Suppressor macrophage (primary cell): ENCODE measurements at regions not wholly inside any gene's neighbourhood (a gene's known extent, or its start where the extent isn't known, plus 50 kb on each side); places are given as distances from the start of the nearest gene placed in this dataset.
"Not testable (repeated sequence)": the region's sequence is repeated elsewhere in the genome, so short reads cannot be mapped to it uniquely, and the experiment has no call there.

ENCODE experiments used
- DNase-seq, 4 experiments: peaks; one replicate each; pipeline ENCODE4 v3.0.0-alpha.2; 2020 to 2022

- DNase-seq = not testable (repeated sequence)
Observed at GRCh38 chr1:81245084-81245715, 555.5 kb upstream of the ADGRL2 start.

DNA sequence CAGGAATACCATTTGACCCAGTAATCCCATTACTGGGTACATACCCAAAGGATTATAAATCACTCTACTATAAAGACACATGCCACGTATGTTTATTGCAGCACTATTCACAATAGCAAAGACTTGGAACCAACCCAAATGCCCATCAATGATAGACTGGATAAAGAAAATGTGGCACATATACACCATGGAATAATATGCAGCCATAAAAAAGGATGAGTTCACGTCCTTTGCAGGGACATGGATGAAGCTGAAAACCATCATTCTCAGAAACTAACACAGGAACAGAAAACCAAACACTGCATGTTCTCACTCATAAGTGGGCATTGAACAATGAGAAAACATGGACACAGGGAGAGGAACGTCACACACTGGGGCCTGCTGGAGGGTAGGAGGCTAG lies 556.1 kb upstream of the ADGRL2 start:
- DNase-seq = not testable (repeated sequence)

- DNase-seq = no peak
Observed at GRCh38 chr1:81242103-81242502, 558.6 kb upstream of the ADGRL2 start.

- DNase-seq = no peak
Observed at GRCh38 chr1:81238129-81238528, 562.6 kb upstream of the ADGRL2 start.

DNA sequence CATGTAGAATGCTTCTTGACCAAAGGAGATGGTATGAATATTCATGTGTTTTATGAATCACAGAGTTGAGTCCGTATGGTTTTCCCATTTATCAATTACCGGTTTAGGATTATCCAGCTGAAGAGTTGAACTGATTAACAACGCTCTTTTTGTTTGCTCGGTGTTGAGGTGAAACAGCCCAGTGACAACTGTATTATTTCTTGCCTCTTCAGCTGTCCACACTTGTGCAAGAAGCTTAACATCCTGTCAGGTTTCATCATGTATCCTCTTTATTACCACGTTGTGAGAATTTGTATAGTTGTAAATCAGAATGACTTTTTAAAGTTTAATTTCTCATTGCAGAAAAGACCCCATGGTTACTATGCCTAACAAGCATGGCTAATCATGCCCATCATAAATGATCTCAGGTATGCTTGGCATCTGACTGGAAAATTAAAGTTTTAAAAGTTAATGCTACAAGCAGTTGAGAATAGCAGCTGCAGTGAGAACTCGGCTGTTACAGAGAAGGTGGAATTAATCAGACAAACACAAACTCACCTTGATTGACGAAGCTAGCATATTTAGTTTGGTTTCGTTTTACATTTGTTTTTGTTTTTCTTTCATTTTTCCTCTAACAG lies 563.2 kb upstream of the ADGRL2 start:
- no peak for DNase-seq

DNA sequence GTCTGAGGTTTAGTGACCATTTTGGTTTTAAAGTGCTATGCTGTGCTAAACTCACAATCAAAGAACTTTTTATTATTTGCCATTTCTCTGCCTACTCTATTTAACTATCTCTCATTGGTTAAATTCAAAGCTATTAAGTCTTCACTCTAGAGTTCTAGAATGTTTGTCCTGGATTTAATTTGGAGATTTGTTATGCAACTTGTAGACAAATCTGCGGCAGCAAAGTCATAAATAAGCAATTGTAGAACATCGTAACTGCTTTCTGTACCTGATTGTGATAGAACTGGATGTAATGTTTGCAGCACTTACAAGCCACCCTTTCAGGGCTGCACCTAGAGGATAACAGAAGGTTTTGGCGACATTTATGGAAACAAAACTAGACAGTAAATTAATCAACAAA lies 566.5 kb upstream of the ADGRL2 start:
- DNase-seq = no peak

- DNase-seq = no peak
Observed at GRCh38 chr1:81233591-81233990, 567.1 kb upstream of the ADGRL2 start.

DNA sequence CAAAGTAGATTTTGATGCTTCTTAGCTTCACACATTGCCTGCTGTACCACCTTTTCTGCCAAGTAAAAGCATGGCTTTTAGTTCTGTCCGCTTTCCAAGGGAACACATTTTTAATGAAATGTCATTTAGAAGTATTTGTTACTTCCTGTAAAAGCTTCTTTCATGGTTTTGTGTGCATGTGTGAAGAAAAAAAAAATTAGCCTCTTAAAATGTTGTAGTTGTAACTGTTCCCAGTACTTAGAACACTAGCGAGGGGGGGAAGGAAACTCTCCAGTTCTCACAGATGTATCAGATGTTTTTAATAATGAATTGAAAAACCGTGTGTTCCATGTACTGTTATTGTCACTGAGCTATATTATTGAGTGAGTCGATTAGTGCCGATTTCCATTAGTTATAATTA lies 568.3 kb upstream of the ADGRL2 start:
- no peak for DNase-seq

- DNase-seq = no peak
Observed at GRCh38 chr1:81231729-81232038, 569.0 kb upstream of the ADGRL2 start.

DNA sequence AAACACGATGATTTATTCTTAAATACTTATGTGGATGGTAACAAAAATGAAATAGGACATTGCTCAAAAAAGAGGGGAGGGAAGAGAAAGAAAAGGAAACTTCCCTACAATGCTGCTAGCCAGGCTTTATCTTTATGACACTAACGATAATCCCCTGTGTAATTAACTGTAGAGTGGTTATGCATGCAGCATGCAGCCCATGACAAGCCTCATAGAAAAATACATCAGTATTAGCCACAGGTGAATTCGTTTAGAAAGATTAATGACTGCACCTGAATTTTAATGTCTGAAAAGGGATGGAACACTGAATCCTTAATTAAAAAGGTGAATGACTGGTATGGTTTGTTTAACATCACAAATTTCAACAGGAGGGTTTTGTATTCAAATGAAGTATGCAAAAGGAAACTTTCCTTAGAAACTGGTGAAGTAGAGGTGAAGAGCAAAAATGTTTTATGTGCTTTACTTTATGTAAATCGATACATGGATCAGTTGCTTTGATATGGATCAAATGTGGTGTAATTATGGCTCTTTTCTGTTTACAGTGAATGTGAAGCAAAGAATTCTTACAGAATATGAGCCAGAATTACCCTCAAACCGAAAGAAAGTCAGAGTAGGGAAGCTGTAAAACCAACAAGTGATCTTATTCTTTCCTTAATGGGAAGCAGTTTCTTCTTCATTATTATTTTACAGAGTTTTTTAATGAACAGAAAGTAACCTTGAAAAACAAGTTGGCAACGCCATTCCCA lies 569.6 kb upstream of the ADGRL2 start:
- DNase-seq = no peak

DNA sequence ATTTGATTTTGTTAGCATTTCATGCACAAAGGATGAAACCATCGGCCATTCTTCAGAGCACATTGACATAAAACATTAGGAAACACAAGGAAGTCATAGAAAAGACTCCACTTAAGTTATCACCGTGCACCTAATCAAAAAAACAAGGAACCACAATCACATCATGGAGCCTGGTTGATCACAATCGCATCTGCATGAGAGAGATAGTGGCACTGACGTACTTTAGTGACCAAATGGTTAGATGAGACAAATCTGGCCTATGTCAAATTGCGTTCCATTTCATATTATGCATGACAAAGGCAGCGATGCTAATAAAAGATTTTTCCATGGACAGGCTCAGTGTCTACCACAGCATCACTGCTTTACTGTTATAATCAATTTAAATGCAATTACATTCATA lies 571.8 kb upstream of the ADGRL2 start:
- no peak for DNase-seq

DNA sequence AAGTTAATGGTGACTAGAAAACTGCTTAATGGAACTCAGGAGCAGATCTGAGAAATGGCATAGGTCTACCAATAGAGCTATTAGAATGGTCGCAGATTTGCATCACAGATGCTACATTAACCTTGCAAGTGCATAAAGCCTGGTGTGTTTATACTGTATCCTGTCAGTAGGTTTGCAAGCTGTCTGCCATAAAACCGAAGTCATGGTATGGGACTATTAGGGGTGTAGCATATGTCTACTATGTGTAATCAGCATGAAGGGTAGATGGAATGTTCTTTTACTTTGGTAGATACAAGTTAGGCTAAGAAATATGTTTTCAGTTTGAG lies 574.2 kb upstream of the ADGRL2 start:
- DNase-seq = no peak

DNA sequence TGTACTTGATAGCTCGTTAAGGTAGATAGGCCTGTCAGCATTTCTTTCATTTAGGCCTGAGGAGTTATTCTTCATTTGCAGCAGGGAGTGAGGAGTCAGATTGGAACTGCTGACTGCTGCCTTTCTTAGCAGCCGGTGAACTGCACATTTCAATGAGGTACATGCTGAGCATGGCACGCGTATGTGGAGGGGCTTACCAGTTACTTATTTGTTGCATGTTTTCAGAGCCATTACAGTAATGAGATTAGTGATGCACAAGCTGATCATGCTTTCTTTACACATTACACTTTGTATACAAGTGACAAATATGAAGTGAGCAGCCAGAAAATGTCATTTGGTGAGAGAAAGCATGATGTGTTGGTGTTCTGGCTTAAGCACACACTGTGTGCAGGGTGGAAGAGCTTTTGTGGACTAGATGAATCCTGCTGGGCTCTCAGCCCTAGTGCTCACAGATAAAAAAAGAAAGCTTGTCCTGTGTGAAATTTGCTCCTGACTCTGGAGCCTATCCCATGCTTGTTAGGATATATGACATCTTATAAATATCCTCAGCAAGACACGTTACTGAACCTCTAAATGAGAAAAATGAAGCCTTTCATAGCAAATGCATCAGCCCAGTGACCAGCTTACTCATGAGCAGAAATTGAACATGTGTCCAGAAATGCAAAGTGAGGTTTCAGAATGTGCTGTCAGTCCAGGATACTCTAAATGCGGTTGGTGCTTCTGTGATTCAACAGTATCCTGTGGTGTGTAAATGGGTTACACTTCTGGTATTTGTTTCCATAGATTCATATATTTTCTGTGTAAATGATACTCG lies 574.7 kb upstream of the ADGRL2 start:
- DNase-seq = no peak

DNA sequence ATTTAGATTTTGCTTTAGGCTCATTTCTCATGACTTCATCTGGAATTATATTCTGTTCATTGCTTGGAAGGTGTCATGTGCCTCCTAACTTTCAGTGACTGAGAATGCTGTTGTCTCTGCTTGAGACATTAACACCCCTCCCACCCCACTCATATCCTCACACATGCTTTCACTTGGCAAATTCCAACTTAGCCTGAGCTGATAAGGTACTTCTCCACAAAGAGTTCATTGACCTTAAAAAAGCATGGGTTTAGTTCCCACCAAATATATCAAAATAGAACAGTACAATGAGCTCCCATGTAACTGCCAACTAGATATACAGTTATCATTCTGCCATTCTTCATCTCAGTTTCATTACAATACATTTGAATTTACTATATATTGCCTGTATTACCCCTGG lies 576.5 kb upstream of the ADGRL2 start:
- no peak for DNase-seq

GRCh38 chr1:81221564-81221963 lies 579.2 kb upstream of the ADGRL2 start:
- DNase-seq = no peak

DNA sequence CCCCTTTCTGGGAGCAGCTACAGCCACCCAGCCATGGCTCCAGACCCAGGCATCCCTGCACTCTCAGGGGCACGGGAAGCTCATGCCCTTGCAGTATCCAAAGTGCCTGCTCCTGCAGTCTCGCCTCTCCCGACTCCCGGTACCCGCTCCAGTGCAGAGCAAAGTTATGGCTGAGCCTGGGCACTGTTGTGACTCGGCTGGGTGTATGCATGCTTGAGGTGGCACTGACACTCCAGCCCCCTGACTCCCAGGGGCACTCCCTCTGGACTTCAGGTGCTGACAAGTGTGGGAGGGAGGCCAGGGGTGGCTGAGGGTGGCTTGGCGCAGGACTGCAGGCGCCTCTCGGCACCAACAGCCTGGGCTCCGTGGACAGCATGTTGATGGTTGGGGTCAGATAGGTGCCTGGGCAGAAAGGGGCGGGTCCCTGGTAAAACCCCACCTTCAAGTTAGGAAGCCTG lies 580.1 kb upstream of the ADGRL2 start:
- DNase-seq = no peak

- DNase-seq = no peak
Observed at GRCh38 chr1:81217058-81217457, 583.7 kb upstream of the ADGRL2 start.

DNA sequence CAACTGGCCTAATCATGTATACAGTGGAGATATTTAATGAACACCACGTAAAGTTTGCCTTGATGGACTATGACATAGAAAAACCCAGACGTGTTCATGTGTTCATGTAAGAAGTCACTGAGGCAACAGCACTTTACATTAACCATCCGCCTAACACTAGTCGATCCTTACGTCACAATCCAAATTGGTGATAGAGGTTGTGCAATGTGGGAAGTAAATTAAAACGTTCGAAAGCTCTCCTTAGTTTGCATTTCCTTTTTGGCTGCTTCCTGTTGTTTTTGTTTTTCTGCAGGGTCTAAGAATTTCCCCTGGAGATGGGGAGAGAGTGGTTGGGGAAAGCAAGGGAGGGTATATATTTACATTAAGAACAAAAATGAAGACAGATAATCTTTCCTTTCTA lies 587.5 kb upstream of the ADGRL2 start:
- DNase-seq = peak in 3 of 4 experiments; percentile 2 to 27 (median 25)

DNA sequence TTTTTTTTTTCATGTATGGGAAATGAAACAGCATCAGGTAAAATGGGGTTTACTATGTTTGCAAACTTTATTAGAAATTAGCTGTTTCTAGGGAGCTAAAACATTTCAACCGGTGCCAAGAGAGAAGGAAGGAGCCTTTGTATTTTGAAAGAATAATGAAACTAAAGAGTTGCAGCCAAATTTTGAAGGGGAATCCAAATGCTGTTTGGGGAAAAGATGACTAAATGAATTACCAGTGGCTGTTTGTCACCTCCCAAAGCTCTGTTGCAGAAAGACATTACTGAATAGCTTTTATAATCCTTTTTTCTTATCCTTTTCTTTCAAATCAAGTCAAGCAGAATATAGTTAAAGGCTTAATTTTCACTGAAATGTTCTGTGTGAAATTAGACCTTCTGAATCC lies 591.3 kb upstream of the ADGRL2 start:
- no peak for DNase-seq

DNA sequence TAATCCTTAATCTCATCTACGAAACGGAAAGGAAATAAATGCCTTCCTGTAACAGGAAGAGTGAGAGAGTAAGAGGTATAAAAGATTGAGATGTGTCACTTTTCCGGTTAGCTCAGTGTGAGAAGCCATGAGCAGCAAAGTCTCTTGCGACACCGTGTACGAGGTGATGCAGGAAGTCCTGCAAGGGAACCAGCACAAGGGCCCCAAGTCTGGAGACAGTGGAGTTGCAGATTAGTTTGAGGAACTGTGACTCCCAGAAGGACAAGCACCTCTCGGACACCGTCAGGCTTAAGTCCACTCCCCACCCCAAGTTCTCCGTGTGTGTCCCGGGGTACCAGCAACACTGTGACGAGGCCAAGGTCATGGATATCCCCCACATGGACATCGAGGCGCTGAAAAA lies 592.3 kb upstream of the ADGRL2 start:
- DNase-seq = peak; percentile 57 to 81 (median 77)

GRCh38 chr1:81205956-81206355 lies 594.8 kb upstream of the ADGRL2 start:
- DNase-seq = no peak

GRCh38 chr1:81201779-81202178 lies 599.0 kb upstream of the ADGRL2 start:
- DNase-seq = no peak

GRCh38 chr1:81197591-81197990 lies 603.1 kb upstream of the ADGRL2 start:
- no peak for DNase-seq
